ENCODE measurements at regions not wholly inside any gene's neighbourhood (a gene's known extent, or its start where the extent isn't known, plus 50 kb on each side); places are given as distances from the start of the nearest gene placed in this dataset.

DNA sequence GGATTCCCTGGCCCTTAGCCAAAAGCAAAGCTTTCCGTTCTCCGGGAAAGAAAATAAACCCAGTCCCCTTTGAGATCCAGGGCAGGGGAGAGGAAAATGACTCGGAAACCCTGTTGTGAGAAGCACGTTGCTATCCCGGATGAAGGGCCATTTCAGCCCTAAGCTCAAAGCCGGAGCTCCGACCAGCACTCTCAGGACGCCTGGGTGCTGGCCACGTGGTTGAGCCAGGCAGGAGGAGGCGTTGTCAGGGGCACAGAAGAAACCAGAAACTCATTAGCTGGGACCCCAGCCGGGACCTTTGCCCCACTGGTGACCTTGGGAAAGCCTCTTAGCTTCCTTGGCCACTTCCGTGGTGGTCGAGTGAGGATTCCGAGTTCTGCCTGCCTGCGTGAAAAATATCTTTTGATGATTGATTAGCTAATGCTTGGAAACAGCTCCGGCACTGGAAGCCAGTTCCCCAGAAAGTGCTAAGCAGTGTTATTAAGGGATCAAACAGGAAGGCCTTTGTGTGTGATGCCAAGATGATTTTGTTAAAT lies 57.6 kb upstream of the FZD10 start:
- peak; percentile 67 for DNase-seq

DNA sequence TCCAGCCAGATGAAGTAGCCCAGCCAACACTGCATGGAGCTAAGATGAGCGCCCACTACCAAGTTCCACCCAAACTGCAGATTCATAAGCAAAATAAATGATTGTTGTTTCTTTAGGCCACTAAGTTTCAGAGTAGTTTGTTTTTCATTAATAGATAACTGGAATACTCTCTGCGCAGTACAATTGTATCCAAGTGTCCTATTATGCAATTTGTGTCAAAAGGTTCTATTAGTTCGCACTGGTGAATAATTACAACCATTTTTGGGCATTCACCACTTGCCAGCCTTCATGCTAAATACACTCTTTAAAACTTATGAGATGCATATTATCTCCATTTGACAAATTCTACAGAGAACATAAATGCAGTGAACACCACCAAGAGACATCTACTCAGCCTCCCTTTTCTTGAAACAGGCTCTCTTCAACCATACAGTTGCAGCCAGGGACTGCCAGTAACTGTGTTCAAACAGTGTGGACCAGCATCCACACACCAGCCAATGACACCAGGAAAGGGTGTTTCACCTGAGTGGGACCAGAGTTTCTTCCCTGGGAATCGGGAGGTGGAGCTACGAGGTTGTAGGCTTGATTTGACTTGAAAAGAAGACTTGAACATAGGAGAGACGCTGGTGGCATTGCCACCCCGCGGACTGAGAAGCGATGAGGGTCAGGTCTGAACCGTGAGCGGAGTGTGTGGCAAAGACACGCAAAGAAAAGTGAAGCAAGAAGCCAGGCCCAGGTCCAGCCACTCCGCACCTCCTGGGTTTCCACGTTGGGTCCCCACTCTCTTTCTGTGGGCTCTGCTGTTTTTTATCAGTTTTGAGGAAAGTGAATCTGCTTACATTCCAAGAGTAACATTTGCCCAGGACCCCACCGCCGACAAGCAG lies 53.0 kb upstream of the FZD10 start:
- DNase-seq, result no peak

DNA sequence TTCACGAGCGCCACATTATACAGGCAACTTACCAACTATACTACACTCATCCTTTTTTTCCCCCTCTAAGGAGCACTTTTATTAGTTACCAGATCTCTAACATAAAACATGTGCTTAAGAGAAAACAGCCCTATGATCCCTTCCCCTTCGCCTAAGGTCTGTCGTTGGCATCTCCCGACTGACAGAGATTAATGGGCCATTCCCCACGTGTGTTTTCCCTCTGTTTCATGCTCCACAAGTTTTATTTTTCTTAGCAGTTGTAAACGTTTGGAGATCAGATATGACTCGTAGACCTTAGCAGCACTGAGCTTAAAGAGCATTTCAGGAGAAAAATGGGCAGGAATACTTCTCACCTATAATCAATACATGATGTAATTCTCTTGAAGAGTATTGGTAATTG lies 51.4 kb upstream of the FZD10 start:
- no peak for DNase-seq

DNA sequence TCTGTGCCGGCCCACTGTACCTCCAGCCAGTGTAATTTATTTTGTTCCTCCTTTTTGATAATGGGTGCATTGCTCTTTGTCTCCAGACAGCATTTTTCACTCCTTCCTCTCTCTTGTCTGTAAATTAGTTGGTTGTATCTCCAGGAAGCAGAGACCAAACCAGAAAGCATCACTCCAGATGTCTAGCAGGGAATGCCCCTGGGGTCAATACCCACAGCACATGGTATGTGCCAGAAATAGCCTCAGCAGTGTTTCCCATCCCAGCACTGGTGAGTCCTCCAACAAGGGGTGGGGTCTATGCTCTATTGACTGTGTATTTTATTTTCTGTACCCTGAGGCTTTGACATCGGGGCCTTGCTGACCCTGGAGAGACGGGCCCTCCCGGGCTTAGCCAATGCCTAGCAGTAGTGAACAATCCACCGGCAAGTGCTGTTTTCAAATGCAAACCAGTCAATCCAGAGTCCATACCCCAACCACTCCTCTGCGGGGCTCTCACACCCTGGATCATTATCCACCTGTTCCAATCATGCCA lies 50.2 kb upstream of the FZD10 start:
- DNase-seq, result no peak
